GM12878 (cell line): ENCODE measurements at regions not wholly inside any gene's neighbourhood (a gene's known extent, or its start where the extent isn't known, plus 50 kb on each side); places are given as distances from the start of the nearest gene placed in this dataset.

Experiments
- ASH2L ChIP-seq: fragments of 300-600, 200-600 bp; sonication (generic); IDR thresholded peaks from 2 replicates; pipeline ENCODE4 v1.6.1; 2017; ENCODE audit warnings: low read depth, mild to moderate bottlenecking, borderline replicate concordance
- BACH1 ChIP-seq: fragments of 450-650 bp; IDR thresholded peaks from 2 replicates; pipeline ENCODE4 v1.6.1; 2017; ENCODE audit warnings: mild to moderate bottlenecking, borderline replicate concordance
- CHD4 ChIP-seq: fragments of 200-600 bp; sonication (generic); IDR thresholded peaks from 2 replicates; pipeline ENCODE4 v1.6.1; 2016; ENCODE audit warnings: mild to moderate bottlenecking
- FOXM1 ChIP-seq: IDR thresholded peaks from 2 replicates; pipeline ENCODE4 v1.6.1; 2012; ENCODE audit warnings: low read depth, mild to moderate bottlenecking, inconsistent platforms, low read length, moderate library complexity
- MYC ChIP-seq: IDR thresholded peaks from 2 replicates; pipeline ENCODE4 v1.6.1; 2011; ENCODE audit warnings: mild to moderate bottlenecking, low read length, moderate library complexity, inconsistent platforms; ENCODE audit not compliant: insufficient read depth, insufficient replicate concordance, insufficient read length, severe bottlenecking
- POLR2A ChIP-seq: IDR thresholded peaks from 2 replicates; pipeline ENCODE4 v1.6.1; 2011; ENCODE audit warnings: low read depth, mild to moderate bottlenecking, low read length
- SIX5 ChIP-seq: IDR thresholded peaks from 2 replicates; pipeline ENCODE4 v1.6.1; 2011; ENCODE audit warnings: mild to moderate bottlenecking, low read depth, low read length, moderate library complexity; ENCODE audit not compliant: severe bottlenecking

DNA sequence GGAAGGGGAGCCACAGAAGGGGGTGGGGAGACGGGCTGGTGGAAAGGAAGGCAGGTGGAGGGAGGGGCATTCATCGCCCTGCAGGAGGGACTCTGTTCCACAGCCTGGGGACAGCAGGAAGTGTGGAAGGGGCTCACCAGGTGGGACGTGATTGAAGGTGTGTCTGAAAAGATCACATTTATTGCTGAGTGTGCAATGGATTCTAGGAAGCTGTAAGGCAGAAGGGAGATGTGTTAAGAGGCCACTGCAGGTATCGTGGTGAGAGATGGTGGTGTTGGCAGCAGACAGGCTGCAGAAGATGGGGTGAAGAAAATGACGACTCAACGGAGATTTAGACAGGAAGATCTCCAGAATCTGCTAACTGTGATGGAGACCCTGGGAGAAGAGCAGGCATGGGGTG is 537.4 kb downstream of the MN1 start:
- no peak for TF ChIP-seq FOXM1
- TF ChIP-seq ASH2L, result no peak
- no peak for TF ChIP-seq SIX5
- TF ChIP-seq CHD4, result no peak
- no peak for TF ChIP-seq MYC
- no peak for TF ChIP-seq POLR2A
- TF ChIP-seq BACH1, result no peak
